T-helper 2 cell treated with Interferon-gamma antibody and Interleukin-4, amounts not matched to agents 100 ng/mL and 5 ng/mL, for 36 hours (primary cell): ENCODE measurements at regions not wholly inside any gene's neighbourhood (a gene's known extent, or its start where the extent isn't known, plus 50 kb on each side); places are given as distances from the start of the nearest gene placed in this dataset.

Source experiments
- intact Hi-C: fragments of 100-400 bp; cut with micrococcal nuclease; formaldehyde crosslinking; loops from one replicate; pipeline ENCODE4 v1.15.1; 2023

GRCh38 chr3:22981166-22981565, 222.0 kb upstream of the UBE2E2 start:
- intact Hi-C loops, result no loop called here

GRCh38 chr3:22981861-22982260, 221.3 kb upstream of the UBE2E2 start:
- intact Hi-C loops, result no loop called here

- intact Hi-C loops, result no loop called here
Measured at GRCh38 chr3:22982981-22983587, 220.0 kb upstream of the UBE2E2 start.

DNA sequence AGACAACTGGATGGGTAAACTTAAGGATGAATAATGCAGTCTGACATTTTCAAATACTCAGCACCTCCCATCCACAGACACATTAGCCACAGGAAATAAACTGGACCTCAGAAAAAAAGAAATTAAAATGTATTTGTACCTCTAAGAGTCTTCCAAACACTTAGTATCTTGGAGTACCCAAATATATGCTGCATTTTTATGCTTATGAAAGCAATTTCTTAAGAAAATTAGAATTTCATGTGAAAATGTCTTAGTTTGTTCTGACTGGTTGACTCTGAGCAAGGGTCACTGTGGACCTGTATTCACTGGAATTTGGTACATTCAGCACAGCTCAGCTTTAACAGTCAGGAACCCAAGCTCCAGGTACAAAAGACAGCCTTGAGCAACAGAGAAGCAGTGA, 216.2 kb upstream of the UBE2E2 start:
- intact Hi-C loops, result no loop called here

DNA sequence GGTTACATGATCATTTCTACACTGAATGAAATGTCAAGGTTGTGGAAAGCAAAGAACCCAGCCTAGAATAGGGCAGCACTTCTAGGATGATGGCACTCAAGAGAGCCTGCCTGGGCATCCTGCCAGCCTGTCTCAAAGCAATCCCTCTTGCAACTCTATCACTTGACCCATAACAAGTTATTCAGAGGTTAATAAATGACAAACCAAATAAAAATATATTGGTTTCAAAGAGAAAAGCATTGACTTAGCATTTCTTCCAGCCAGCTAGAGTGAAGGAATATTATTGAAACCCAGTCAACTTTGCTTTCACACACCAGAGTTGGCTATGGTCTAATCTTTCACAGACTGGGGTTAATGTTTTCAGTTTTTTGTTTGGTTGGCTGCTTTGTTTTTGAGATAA, 214.6 kb upstream of the UBE2E2 start:
- intact Hi-C loops, result no loop called here

- intact Hi-C loops, result no loop called here
Measured at GRCh38 chr3:22989716-22990115, 213.4 kb upstream of the UBE2E2 start.

- intact Hi-C loops, result no loop called here
Measured at GRCh38 chr3:22990291-22991200, 212.6 kb upstream of the UBE2E2 start.

- intact Hi-C loops, result no loop called here
Measured at GRCh38 chr3:22994781-22995180, 208.3 kb upstream of the UBE2E2 start.

- intact Hi-C loops, result no loop called here
Measured at GRCh38 chr3:22996920-22997571, 206.1 kb upstream of the UBE2E2 start.

DNA sequence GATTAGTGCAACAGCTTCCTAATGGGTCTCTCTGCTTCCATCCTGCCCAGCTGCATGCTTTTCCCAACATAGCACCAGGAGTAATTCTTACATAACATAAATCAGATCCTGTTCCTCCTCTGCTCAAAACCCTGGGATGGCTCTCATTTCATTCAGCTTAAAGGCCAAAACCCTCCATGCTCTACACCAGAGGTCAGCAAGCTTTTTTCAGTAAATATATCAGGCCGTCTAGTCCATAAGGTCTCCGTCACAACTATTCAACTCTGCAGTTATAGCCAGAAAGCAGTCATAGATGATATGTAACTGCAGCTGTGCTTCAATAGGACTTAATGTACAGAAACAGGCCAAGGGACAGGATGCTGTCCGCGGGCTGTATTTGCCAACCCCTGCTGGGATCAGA, 202.8 kb upstream of the UBE2E2 start:
- intact Hi-C loops, result no loop called here

- intact Hi-C loops, result no loop called here
Measured at GRCh38 chr3:23002151-23002550, 201.0 kb upstream of the UBE2E2 start.

DNA sequence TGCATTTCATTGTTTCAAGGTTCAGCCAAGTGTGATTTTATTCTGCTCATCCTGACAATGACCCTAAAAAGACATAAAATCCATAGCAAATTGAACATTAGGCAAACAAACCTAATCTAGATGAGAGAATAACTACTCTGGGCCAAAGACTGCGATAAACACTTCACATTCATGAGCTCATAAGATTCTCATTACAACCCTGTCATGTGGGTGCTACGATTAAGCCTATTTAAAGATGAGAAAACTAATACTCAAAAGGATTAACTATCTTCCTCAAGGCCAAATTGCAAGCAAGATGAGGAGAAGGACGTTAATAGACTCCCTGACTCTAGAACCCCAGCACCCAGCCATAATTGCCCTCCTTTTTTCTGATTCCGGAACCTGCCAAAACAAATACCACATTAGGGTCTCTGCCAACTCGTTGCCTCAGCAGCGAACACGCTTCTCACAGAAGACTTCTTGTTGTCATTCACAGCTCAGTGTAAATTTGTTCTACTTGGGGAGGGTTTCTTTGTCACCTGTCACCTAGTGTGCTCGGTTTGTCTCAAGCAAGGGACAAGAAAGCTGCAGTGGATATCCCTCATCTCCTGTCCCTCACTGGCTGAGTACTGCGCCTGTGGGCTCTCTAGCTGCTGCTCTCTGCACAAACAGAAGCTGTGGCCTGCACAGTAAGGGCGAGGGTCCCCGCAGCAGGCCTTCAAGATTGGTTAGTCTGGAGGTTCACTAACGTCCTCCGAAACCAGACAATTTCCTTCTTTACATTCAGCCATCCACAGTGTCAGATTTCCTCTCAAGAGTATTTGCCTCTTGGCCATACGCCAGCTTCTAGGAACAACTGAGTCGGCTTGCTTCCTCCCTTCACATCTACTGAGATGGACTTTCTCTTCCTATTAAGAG, 200.0 kb upstream of the UBE2E2 start:
- intact Hi-C loops, result no loop called here

GRCh38 chr3:23003733-23004046, 199.4 kb upstream of the UBE2E2 start:
- intact Hi-C loops, result no loop called here

DNA sequence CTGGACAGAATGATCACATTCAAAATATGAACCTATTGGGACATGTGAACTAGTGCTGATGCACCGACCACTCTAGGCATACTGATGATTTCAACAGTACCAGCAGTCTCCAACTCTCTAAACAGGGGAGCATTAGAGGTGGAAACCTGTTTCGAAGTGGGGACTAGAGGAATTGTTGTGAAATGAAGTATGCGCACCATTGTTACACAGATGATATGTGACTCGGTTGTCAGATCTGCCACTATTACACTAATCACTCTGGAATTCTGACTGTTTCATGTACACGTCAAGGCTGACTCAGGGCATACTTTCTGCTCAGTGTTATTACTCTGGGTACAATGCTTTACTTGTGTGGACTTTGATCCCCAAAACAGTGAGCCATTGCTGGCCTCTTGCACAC, 198.2 kb upstream of the UBE2E2 start:
- intact Hi-C loops, result no loop called here

GRCh38 chr3:23017801-23018200, 185.3 kb upstream of the UBE2E2 start:
- intact Hi-C loops, result no loop called here

GRCh38 chr3:23019596-23020300, 183.4 kb upstream of the UBE2E2 start:
- intact Hi-C loops, result no loop called here

GRCh38 chr3:23028294-23028693, 174.8 kb upstream of the UBE2E2 start:
- intact Hi-C loops, result no loop called here

GRCh38 chr3:23029001-23029400, 174.1 kb upstream of the UBE2E2 start:
- intact Hi-C loops, result no loop called here

DNA sequence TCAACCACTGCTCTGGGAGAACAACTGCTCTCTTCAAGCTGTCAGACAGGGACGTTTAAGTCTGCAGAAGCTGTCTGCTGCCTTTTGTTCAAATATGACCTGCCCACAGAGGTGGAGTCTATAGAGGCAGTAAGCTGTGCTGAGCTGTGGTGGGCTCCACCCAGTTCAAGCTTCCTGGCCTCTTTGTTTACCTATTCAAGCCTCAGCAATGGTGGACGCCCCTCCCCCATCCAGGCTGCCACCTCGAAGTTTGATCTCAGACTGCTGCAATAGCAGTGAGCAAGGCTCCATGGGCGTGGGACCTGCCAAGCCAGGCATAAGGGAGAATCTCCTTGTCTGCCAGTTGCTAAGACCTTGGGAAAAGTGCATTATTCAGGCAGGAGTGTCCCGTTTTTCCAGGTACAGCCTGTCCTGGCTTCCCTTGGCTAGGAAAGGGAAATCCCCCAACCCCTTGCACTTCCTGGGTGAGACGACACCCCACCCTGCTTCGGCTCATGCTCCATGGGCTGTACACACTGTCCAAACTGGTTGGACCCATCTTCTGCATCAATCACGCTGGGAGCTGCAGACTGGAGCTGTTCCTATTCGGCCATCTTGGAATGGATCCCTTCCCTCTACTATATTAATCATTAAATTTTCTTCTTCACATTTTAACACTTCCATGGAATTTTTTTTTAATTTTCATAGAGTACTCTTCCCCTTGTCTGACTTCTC, 167.0 kb upstream of the UBE2E2 start:
- intact Hi-C loops, result no loop called here

DNA sequence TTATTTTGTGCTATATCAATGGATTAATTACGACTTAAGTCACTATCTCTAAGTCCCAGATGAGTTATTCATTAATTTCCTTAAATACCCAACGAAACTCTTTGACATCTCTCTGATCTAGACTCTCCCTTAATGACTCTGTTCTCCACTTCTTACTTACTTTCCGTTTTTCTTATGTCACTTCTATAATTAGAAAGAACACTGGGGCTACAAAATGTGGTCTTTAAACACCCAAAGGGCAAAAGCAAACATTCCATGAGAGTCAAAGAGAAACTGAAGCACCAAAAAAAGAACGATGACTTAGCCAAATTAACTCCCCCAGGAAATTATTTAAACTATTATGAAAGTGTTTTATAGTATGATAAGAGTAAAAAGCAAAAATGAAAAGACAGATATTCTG, 166.4 kb upstream of the UBE2E2 start:
- intact Hi-C loops, result no loop called here
